ENCODE measurements at regions not wholly inside any gene's neighbourhood (a gene's known extent, or its start where the extent isn't known, plus 50 kb on each side); places are given as distances from the start of the nearest gene placed in this dataset.

DNA sequence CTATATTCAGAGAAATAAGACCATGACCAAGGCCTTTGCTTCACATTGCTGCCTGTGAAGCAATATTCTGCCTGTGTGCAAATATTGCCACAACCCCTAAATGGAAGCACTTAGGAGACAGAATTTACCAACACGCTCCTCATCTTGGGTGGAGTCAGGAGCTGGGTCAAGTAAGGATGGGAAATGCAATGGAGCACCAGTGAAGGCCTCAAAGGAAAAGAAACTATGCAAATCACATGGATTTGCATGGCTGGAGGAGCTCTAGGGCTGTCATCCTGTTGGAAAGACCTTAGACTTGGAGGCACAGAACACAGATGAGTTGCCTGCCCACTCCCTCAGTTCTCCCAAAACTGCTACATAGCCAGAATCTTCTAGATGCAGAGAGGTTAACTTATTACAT is 435.5 kb downstream of the SIPA1L2 start:
- intact Hi-C loops (cut with micrococcal nuclease; ENCODE audit: unreplicated experiment), result no loop called here

DNA sequence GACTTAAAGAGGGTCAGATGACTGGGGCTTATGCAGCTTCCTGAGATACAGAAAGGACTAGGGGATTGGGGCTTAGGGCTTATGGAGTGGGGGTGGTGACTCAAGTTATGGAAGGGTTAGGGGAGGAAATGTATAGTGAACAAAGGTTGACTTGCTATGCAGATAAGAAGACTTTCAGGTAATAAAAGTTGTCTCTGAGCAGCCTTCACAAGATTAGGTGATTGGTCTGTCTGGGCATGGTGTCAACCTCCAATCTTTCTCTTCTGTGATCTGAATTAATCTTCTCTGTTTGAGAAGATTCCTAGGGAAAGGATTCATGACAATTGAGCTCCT is 436.5 kb downstream of the SIPA1L2 start:
- ChIA-PET POLR2A (no interaction called here), CTCF (interaction anchor here (0.6 kb wide), 1 partner anchor 11 kb away, joined by 4 read pairs; no protein-coding TSS in a partner anchor)
- Histone ChIP-seq H3K36me3 (ENCODE audit: control insufficient read depth, insufficient read depth, low read length) (no peaks in the 10 kb centered on the region), H3K9me3 (ENCODE audit: control insufficient read depth, insufficient read depth, low read depth, low read length) (no peaks in the 10 kb centered on the region), H3K4me3 (ENCODE audit: low read depth in 2 of 2, low read length in 2 of 2) (no peak overlapping the region), H3K27ac (ENCODE audit: low read length) (no peak overlapping the region), H3K27me3 (ENCODE audit: control insufficient read depth, insufficient read depth, low read length) (no peaks in the 10 kb centered on the region), H3K4me1 (ENCODE audit: control insufficient read depth, insufficient read depth, low read length) (no peaks in the 10 kb centered on the region)
- no peak for DNase-seq (ENCODE audit: low read depth, low spot score)
- intact Hi-C loops (cut with micrococcal nuclease; ENCODE audit: unreplicated experiment) (no loop called here), in situ Hi-C loops (cut with HindIII; ENCODE audit: low pct_unique_long_range_greater_than_20kb, low sequenced_read_pairs) (no loop called here)
- ATAC-seq, result no peak
- no peak for TF ChIP-seq TCF7L2 (IDR thresholded peaks at IDR 0.05; ENCODE audit: low read depth, low read length)
- no peak for TF ChIP-seq SIN3A (IDR thresholded peaks at IDR 0.05; ENCODE audit: borderline replicate concordance, insufficient read depth, low read depth, low read length)
- no peak for TF ChIP-seq POLR2AphosphoS5 (IDR thresholded peaks at IDR 0.05; ENCODE audit: low read depth, low read length)
- TF ChIP-seq, protein P1, sequence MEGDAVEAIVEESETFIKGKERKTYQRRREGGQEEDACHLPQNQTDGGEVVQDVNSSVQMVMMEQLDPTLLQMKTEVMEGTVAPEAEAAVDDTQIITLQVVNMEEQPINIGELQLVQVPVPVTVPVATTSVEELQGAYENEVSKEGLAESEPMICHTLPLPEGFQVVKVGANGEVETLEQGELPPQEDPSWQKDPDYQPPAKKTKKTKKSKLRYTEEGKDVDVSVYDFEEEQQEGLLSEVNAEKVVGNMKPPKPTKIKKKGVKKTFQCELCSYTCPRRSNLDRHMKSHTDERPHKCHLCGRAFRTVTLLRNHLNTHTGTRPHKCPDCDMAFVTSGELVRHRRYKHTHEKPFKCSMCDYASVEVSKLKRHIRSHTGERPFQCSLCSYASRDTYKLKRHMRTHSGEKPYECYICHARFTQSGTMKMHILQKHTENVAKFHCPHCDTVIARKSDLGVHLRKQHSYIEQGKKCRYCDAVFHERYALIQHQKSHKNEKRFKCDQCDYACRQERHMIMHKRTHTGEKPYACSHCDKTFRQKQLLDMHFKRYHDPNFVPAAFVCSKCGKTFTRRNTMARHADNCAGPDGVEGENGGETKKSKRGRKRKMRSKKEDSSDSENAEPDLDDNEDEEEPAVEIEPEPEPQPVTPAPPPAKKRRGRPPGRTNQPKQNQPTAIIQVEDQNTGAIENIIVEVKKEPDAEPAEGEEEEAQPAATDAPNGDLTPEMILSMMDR (IDR thresholded peaks at IDR 0.05), result no peak
- no peak for TF ChIP-seq REST (IDR thresholded peaks at IDR 0.05; ENCODE audit: insufficient read depth in 1 of 2, low read depth in 2 of 2, low read length in 1 of 2)
- no TSS peak for BruUV-seq (replicated peaks)

More for the DNA sequence above, 435.5 kb downstream of the SIPA1L2 start:
- no peak for TF ChIP-seq SIN3A (IDR thresholded peaks at IDR 0.05; ENCODE audit: borderline replicate concordance, insufficient read depth, low read depth, low read length)
- TF ChIP-seq TCF7L2 (IDR thresholded peaks at IDR 0.05; ENCODE audit: low read depth, low read length), result no peak
- Histone ChIP-seq H3K4me3 (ENCODE audit: low read depth in 2 of 2, low read length in 2 of 2) (no peak overlapping the region), H3K4me1 (ENCODE audit: control insufficient read depth, insufficient read depth, low read length) (no peaks in the 10 kb centered on the region), H3K27me3 (ENCODE audit: control insufficient read depth, insufficient read depth, low read length) (no peaks in the 10 kb centered on the region), H3K9me3 (ENCODE audit: control insufficient read depth, insufficient read depth, low read depth, low read length) (no peaks in the 10 kb centered on the region), H3K36me3 (ENCODE audit: control insufficient read depth, insufficient read depth, low read length) (no peaks in the 10 kb centered on the region), H3K27ac (ENCODE audit: low read length) (no peak overlapping the region)
- ATAC-seq (no peak), DNase-seq (ENCODE audit: low read depth, low spot score) (no peak)
- no TSS peak for BruUV-seq (replicated peaks)
- in situ Hi-C loops (cut with HindIII; ENCODE audit: low pct_unique_long_range_greater_than_20kb, low sequenced_read_pairs), result no loop called here
- CTCF ChIA-PET, result no interaction called here
- POLR2A ChIA-PET, result no interaction called here

- intact Hi-C loops (cut with micrococcal nuclease; ENCODE audit: unreplicated experiment) (no loop called here), in situ Hi-C loops (cut with HindIII; ENCODE audit: low pct_unique_long_range_greater_than_20kb, low sequenced_read_pairs) (no loop called here)
- ChIA-PET CTCF (interaction anchor here (0.6 kb wide), 1 partner anchor 12 kb away, joined by 4 read pairs; no protein-coding TSS in a partner anchor), POLR2A (interaction anchor here (0.6 kb wide), 1 partner anchor 115 kb away, joined by 3 read pairs; no protein-coding TSS in a partner anchor)
- Histone ChIP-seq H3K36me3 (ENCODE audit: control insufficient read depth, insufficient read depth, low read length) (no peaks in the 10 kb centered on the region), H3K27me3 (ENCODE audit: control insufficient read depth, insufficient read depth, low read length) (no peaks in the 10 kb centered on the region), H3K4me3 (ENCODE audit: low read depth in 2 of 2, low read length in 2 of 2) (no peak overlapping the region), H3K4me1 (ENCODE audit: control insufficient read depth, insufficient read depth, low read length) (no peaks in the 10 kb centered on the region), H3K27ac (ENCODE audit: low read length) (no peak overlapping the region), H3K9me3 (ENCODE audit: control insufficient read depth, insufficient read depth, low read depth, low read length) (no peaks in the 10 kb centered on the region)
- ATAC-seq, result no peak
- TF ChIP-seq REST (IDR thresholded peaks at IDR 0.05; ENCODE audit: insufficient read depth in 1 of 2, low read depth in 2 of 2, low read length in 1 of 2) (no peak), POLR2AphosphoS5 (IDR thresholded peaks at IDR 0.05; ENCODE audit: low read depth, low read length) (no peak)
- no peak for DNase-seq (ENCODE audit: low read depth, low spot score)
- no TSS peak for BruUV-seq (replicated peaks)
Measured at GRCh38 chr1:232192781-232193450, 437.0 kb downstream of the SIPA1L2 start.
